ENCODE measurements at regions not wholly inside any gene's neighbourhood (a gene's known extent, or its start where the extent isn't known, plus 50 kb on each side); places are given as distances from the start of the nearest gene placed in this dataset.
"Not testable (repeated sequence)": the region's sequence is repeated elsewhere in the genome, so short reads cannot be mapped to it uniquely, and the experiment has no call there.

DNA sequence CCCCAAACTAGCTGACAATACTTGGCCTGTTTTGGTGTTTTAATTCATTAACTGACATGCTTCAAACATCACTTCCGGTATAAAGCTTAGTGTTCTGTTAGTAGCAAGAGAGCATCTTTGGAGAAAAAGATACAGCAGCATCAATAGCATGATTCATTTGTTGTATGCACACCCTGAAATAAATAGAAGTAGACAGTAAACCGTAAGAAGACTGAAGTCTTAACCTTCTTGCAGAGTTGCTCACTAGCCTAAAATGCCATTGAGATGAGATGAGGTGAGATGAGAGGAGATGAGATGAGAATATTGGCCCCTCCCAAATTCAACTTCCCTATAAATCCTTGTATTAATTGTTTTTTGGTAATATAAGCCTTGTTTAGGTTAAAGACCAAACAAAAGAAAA is 108.8 kb downstream of the TNFSF18 start:
- DNase-seq (ENCODE audit: low read depth): no peak
- TF ChIP-seq, protein P1, sequence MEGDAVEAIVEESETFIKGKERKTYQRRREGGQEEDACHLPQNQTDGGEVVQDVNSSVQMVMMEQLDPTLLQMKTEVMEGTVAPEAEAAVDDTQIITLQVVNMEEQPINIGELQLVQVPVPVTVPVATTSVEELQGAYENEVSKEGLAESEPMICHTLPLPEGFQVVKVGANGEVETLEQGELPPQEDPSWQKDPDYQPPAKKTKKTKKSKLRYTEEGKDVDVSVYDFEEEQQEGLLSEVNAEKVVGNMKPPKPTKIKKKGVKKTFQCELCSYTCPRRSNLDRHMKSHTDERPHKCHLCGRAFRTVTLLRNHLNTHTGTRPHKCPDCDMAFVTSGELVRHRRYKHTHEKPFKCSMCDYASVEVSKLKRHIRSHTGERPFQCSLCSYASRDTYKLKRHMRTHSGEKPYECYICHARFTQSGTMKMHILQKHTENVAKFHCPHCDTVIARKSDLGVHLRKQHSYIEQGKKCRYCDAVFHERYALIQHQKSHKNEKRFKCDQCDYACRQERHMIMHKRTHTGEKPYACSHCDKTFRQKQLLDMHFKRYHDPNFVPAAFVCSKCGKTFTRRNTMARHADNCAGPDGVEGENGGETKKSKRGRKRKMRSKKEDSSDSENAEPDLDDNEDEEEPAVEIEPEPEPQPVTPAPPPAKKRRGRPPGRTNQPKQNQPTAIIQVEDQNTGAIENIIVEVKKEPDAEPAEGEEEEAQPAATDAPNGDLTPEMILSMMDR (IDR thresholded peaks at IDR 0.05; ENCODE audit: low read depth, low read length, missing control alignments): no peak

DNA sequence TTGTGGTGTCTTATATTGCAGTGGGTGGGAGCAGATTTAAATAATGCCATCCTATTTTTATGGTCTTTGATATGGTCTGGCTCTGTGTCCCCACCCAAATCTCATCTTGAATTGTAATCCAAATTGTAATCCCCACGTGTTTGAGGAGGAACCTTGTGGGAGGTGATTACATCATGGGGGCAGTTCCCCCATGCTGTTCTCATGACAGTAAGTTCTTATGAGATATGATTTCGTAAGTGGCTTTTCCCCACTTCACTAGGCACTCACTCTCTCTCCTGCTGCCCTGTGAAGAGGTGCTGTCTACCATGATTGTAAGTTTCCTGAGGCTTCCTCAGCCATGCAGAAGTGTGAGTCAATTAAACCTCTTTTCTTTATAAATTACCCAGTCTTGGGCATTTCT is 107.6 kb downstream of the TNFSF18 start:
- DNase-seq (ENCODE audit: low read depth): not testable (repeated sequence)

More for the DNA sequence above, 108.8 kb downstream of the TNFSF18 start:
- H3K4me3 ChIP-seq (ENCODE audit: low read depth, low read length): no peak overlapping the region

DNA sequence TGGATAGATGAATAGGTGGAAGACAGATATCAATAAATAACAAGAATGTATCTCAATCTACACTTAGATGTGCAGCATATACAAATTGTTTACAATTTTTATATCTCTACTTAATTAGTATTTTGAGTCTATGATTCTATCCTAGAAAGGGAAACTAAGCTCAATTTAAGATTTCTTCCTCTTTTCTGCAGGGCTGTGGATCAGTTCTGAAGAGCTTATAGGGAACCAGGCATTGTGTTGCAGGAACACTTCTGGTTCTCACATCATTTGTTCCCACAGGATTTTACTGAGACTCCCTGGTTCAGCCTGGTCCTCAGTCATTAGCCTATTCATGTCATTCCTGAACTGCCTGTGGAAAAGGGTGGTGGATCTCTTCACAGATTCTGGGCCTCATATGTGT is 105.8 kb downstream of the TNFSF18 start:
- DNase-seq (ENCODE audit: low read depth): no peak
- TF ChIP-seq, protein P1 (IDR thresholded peaks at IDR 0.05; ENCODE audit: low read depth, low read length, missing control alignments): no peak
- H3K4me3 ChIP-seq (ENCODE audit: low read depth, low read length): no peak overlapping the region

More for the DNA sequence above, 107.6 kb downstream of the TNFSF18 start:
- not testable (repeated sequence) for H3K4me3 ChIP-seq (ENCODE audit: low read depth, low read length)

DNA sequence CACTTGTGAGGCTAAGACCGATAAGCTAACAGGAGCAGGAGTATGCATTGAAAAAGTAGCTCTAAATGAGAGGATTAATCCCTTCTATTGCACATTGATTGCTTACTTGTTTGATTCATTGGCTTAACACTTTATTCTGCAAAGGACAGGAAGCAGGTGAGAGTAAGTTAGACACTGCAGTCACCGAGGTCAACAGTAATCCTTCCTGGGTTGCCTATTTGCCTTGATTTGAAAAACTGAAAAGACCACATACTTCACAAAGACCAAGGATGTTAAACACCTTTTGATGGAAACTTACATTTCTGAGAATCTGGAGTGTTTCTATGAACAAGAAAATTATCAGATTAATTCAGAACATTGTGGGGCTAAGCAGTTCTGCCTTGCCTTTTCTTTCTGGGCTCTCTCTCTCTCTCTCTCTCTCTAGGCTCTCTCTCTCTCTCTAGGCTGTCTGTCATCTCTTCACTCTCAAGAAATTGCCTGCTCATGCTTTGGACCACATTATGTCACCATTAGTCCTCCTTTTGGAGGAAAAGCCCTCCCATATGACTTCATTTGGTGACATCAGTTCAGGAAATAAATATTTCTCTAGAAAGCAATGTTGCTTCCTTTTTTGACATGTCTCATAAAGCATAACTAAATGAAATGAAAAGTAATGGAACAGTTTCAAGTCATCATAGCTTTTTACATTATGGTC is 103.8 kb downstream of the TNFSF18 start:
- TF ChIP-seq, protein P1 (IDR thresholded peaks at IDR 0.05; ENCODE audit: low read depth, low read length, missing control alignments): no peak
- DNase-seq (ENCODE audit: low read depth): no peak
- no peak overlapping the region for H3K4me3 ChIP-seq (ENCODE audit: low read depth, low read length)

DNA sequence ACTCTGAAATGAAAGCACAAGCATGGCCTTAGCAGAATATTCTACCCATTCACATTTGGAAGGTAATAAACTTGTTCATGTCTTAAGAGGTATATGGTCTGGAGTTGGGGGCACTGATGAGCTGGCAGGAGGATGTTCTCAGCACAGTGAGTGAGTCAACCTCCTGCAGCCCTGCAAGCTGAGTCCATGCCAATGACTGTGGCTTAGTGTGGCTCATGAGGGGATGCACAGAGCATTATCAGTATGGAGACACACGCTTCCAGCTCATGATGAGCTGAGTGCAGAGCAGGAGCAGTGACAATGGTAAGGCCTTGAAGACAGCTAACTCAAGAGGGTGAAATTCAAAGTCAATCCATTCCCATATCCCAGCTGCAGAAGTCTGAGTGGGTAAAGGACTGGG is 102.3 kb downstream of the TNFSF18 start:
- H3K4me3 ChIP-seq (ENCODE audit: low read depth, low read length): no peak overlapping the region
- TF ChIP-seq, protein P1 (IDR thresholded peaks at IDR 0.05; ENCODE audit: low read depth, low read length, missing control alignments): no peak
- no peak for DNase-seq (ENCODE audit: low read depth)

DNA sequence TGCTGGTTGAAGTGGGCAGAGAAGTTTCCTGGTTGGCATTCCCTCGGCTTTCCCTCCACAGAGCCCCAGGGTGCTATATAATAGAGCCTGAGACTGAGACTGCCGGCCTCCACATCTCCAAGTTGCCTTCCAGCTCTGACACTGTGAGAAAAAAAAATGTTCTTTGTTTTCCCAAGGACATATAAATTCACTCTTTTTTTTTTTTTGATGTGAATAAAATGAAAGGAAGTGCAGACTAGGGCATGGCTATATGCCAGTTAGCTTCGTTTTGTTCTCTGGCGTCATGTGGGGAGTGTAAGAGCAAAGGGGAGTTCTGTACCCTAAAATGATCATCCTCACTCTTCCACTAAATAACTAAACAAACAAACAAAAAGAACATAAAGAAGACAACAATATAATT is 101.6 kb downstream of the TNFSF18 start:
- no peak for DNase-seq (ENCODE audit: low read depth)
- TF ChIP-seq, protein P1 (IDR thresholded peaks at IDR 0.05; ENCODE audit: low read depth, low read length, missing control alignments): no peak
- no peak overlapping the region for H3K4me3 ChIP-seq (ENCODE audit: low read depth, low read length)

DNA sequence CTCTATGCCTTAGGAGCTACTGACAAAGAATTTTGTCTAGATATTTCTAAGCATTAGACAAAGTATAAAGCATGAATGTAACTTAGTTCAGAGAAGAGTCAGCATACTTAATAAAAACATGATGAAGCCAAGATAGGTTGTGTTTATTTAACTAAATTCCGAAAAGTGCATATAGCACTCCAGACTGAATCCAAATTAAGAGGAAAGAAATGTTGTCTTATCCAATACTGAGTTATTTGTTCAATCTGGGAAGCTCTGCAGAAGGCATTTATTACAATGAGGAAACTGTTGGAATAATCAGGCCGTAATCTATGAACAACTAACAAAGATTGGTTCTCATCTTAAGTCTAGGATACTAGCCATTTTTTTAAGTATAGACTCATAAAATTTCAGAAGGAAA is 100.2 kb downstream of the TNFSF18 start:
- TF ChIP-seq, protein P1 (IDR thresholded peaks at IDR 0.05; ENCODE audit: low read depth, low read length, missing control alignments): no peak
- no peak for DNase-seq (ENCODE audit: low read depth)
- no peak overlapping the region for H3K4me3 ChIP-seq (ENCODE audit: low read depth, low read length)

Data from GM12864 (cell line).